ENCODE measurements at regions not wholly inside any gene's neighbourhood (a gene's known extent, or its start where the extent isn't known, plus 50 kb on each side); places are given as distances from the start of the nearest gene placed in this dataset.

DNA sequence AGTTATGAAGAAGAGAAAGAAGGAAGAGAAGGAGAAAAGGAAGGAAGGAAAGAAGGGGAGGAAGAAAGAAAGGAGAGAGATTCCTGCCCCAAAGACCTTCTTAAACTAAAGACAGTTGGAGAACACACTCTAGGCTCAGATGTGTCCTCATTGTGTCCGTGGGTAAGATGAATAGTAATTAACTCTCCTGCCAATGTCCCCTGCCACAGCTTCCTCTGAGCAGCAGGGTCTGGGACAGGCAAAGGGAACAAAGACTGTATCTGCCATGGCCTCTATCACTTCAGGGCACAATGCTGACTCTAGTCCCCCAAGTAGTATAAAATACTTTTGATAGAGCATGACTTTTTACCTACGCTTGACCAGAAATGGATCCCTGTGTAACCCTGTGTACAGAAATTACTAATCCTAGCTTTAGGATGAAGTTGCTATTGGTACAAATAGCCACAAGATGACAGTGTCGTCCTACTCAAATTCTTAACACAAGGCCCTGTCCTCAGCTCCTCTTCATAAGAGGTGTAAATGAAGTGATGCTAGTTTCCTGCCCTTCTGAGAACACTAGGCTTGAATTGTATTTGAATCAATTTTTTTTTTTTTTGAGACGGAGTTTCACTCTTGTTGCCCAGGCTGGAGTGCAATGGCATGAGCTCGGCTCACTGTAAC is 186.2 kb upstream of the GPR12 start:
- TF ChIP-seq, protein P1, sequence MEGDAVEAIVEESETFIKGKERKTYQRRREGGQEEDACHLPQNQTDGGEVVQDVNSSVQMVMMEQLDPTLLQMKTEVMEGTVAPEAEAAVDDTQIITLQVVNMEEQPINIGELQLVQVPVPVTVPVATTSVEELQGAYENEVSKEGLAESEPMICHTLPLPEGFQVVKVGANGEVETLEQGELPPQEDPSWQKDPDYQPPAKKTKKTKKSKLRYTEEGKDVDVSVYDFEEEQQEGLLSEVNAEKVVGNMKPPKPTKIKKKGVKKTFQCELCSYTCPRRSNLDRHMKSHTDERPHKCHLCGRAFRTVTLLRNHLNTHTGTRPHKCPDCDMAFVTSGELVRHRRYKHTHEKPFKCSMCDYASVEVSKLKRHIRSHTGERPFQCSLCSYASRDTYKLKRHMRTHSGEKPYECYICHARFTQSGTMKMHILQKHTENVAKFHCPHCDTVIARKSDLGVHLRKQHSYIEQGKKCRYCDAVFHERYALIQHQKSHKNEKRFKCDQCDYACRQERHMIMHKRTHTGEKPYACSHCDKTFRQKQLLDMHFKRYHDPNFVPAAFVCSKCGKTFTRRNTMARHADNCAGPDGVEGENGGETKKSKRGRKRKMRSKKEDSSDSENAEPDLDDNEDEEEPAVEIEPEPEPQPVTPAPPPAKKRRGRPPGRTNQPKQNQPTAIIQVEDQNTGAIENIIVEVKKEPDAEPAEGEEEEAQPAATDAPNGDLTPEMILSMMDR (IDR thresholded peaks at IDR 0.05) = peak; percentile 53
- Mint-ChIP-seq H3K27ac (no peak overlapping the region), H3K4me1 (no peaks in the 10 kb centered on the region), H3K27me3 (ENCODE audit: low read depth in 3 of 3) (peaks cover 0 to 7% (median 0%) of the 10 kb centered on the region in 3 donors), H3K9me3 (no peaks in the 10 kb centered on the region), H3K36me3 (no peaks in the 10 kb centered on the region), H3K4me3 (no peak overlapping the region)
- Histone ChIP-seq H3K4me3 (replicated peaks in 1 of 3; ENCODE audit: low read depth in 2 of 3, low read length in 3 of 3) (no peak overlapping the region), H3K9me3 (replicated peaks in 1 of 2; ENCODE audit: control insufficient read depth in 1 of 2, insufficient read depth in 1 of 2, low read length in 2 of 2) (no peaks in the 10 kb centered on the region), H3K27ac (ENCODE audit: low read depth in 1 of 2, low read length in 2 of 2) (no peak overlapping the region), H3K4me2 (replicated peaks; ENCODE audit: extremely low read depth, low read length, poor library complexity, severe bottlenecking) (no peak overlapping the region), H4K20me1 (ENCODE audit: insufficient read depth, low read length) (no peaks in the 10 kb centered on the region), H3K27me3 (ENCODE audit: control insufficient read depth in 2 of 2, insufficient read depth in 2 of 2, low read length in 2 of 2) (no peaks in the 10 kb centered on the region), H3K79me2 (ENCODE audit: insufficient read depth, low read length) (no peaks in the 10 kb centered on the region), H2AFZ (ENCODE audit: insufficient read depth, low read depth, low read length, poor library complexity, severe bottlenecking) (no peak overlapping the region), H3K9ac (ENCODE audit: insufficient read depth, low read length, poor library complexity, severe bottlenecking) (no peak overlapping the region), H3K4me1 (ENCODE audit: control insufficient read depth in 1 of 2, insufficient read depth in 2 of 2, low read length in 2 of 2) (no peaks in the 10 kb centered on the region), H3K36me3 (replicated peaks in 1 of 2; ENCODE audit: control insufficient read depth in 1 of 2, insufficient read depth in 2 of 2, low read length in 2 of 2) (no peaks in the 10 kb centered on the region)
- intact Hi-C loops (cut with micrococcal nuclease) = no loop called here
- WGBS (ENCODE audit: insufficient coverage) = no CpG with 5 or more reads among the region's 5 CpGs
- peak in 1 of 3 donors; percentile 5 for DNase-seq

DNA sequence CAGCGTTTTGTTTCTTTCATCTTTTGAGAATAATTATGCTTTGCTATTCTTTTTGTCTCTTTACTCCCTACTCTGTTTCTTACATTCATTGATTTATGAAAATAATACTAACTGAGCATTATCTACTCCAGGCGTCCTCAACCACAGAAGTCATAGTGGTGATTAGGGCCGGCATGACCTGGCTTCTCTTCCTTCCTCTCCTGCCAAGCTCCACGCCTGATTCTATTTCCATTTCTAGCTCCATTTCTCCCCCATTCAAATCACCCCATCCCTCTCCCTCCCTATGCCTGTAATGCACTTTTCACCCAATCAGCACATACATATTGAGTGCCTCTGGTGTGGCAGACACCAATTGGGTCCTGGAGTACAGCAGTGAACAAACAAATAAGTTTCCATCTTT is 183.2 kb upstream of the GPR12 start:
- H3K9me3 Mint-ChIP-seq = peaks cover 0 to 2% (median 0%) of the 10 kb centered on the region in 7 donors
- Histone ChIP-seq H2AFZ (ENCODE audit: insufficient read depth, low read depth, low read length, poor library complexity, severe bottlenecking) (no peak overlapping the region), H3K9me3 (replicated peaks in 1 of 2; ENCODE audit: control insufficient read depth in 1 of 2, insufficient read depth in 1 of 2, low read length in 2 of 2) (no peaks in the 10 kb centered on the region), H3K4me2 (replicated peaks; ENCODE audit: extremely low read depth, low read length, poor library complexity, severe bottlenecking) (no peak overlapping the region), H3K9ac (ENCODE audit: insufficient read depth, low read length, poor library complexity, severe bottlenecking) (no peak overlapping the region), H3K36me3 (replicated peaks in 1 of 2; ENCODE audit: control insufficient read depth in 1 of 2, insufficient read depth in 2 of 2, low read length in 2 of 2) (no peaks in the 10 kb centered on the region), H3K27ac (ENCODE audit: low read depth in 1 of 2, low read length in 2 of 2) (no peak overlapping the region), H4K20me1 (ENCODE audit: insufficient read depth, low read length) (no peaks in the 10 kb centered on the region), H3K4me3 (replicated peaks in 1 of 3; ENCODE audit: low read depth in 2 of 3, low read length in 3 of 3) (no peak overlapping the region), H3K4me1 (ENCODE audit: control insufficient read depth in 1 of 2, insufficient read depth in 2 of 2, low read length in 2 of 2) (no peaks in the 10 kb centered on the region), H3K27me3 (ENCODE audit: control insufficient read depth in 2 of 2, insufficient read depth in 2 of 2, low read length in 2 of 2) (no peaks in the 10 kb centered on the region), H3K79me2 (ENCODE audit: insufficient read depth, low read length) (no peaks in the 10 kb centered on the region)
- peaks cover 0 to 7% (median 0%) of the 10 kb centered on the region in 3 donors for H3K27me3 Mint-ChIP-seq (ENCODE audit: low read depth in 3 of 3)
- TF ChIP-seq, protein P1 (IDR thresholded peaks at IDR 0.05) = no peak
- H3K27ac Mint-ChIP-seq = no peak overlapping the region
- H3K4me1 Mint-ChIP-seq = no peaks in the 10 kb centered on the region
- DNase-seq = no peak
- H3K36me3 Mint-ChIP-seq = no peaks in the 10 kb centered on the region
- H3K4me3 Mint-ChIP-seq = no peak overlapping the region
- WGBS (ENCODE audit: insufficient coverage) = 17% methylated on average over 3 of the region's 4 CpGs
- intact Hi-C loops (cut with micrococcal nuclease) = no loop called here

Measured in CD14-positive monocyte (primary cell).